Gastrocnemius medialis (tissue), 4 donors: ENCODE measurements at regions not wholly inside any gene's neighbourhood (a gene's known extent, or its start where the extent isn't known, plus 50 kb on each side); places are given as distances from the start of the nearest gene placed in this dataset.

Experiments used
- ATAC-seq, 2 donors: fragments of 150-250 bp; one replicate each; pipeline ENCODE4 v1.9.1; 2016
- DNase-seq, 2 donors: peaks; one replicate each; pipeline ENCODE4 v3.0.0-alpha.2; 2019
- H3K27ac ChIP-seq, 4 donors: fragments of 200-600 bp; sonication (generic); 1 replicate in 1 of 4; 2 replicates in 3 of 4; pipeline ENCODE4 v1.5.1; 2016 to 2018; ENCODE audit warnings: mild to moderate bottlenecking in 2 of 4, moderate library complexity in 1 of 4
- H3K27me3 ChIP-seq, 3 donors: fragments of 200-600 bp; sonication (generic) in 2 of 3; 1 replicate in 1 of 3; 2 replicates in 2 of 3; pipeline versions ENCODE4 v1.5.1 to v1.6.0; 2016 to 2019; ENCODE audit warnings: mild to moderate bottlenecking in 1 of 3, moderate library complexity in 1 of 3
- H3K36me3 ChIP-seq, 2 donors: fragments of 200-600 bp; sonication (generic) in 1 of 2; one replicate each; pipeline ENCODE4 v1.5.1; 2017 to 2018
- H3K4me1 ChIP-seq, 2 donors: fragments of 200-600 bp; sonication (generic) in 1 of 2; one replicate each; pipeline ENCODE4 v1.5.1; 2016 to 2017; ENCODE audit warnings: mild to moderate bottlenecking in 2 of 2
- H3K4me3 ChIP-seq, 4 donors: fragments of 200-600 bp; sonication (generic) in 3 of 4; 1 replicate in 1 of 4; 2 replicates in 3 of 4; pipeline ENCODE4 v1.5.1; 2016 to 2019; ENCODE audit warnings: mild to moderate bottlenecking in 2 of 4
- H3K9me3 ChIP-seq, 3 donors: fragments of 200-600 bp; sonication (generic) in 2 of 3; 1 replicate in 1 of 3; 2 replicates in 2 of 3; pipeline ENCODE4 v1.5.1; 2016 to 2019
- POLR2A ChIP-seq, 2 donors: fragments of 450-650 bp; IDR thresholded peaks; one replicate each; pipeline ENCODE4 v1.6.1; 2017; ENCODE audit warnings: antibody characterized with exemption in 2 of 2, mild to moderate bottlenecking in 2 of 2, moderate library complexity in 2 of 2
- in situ Hi-C, 4 donors: fragments of 200-750 bp; cut with MboI; loops; one replicate each; pipeline versions ENCODE4 v1.15.0 to v1.8.0; 2017; ENCODE audit warnings: low sequenced_read_pairs in 4 of 4
- intact Hi-C: fragments of 100-400 bp; cut with DNase I; formaldehyde crosslinking; loops from one replicate; pipeline ENCODE4 v1.15.1; 2023; ENCODE audit warnings: low total_unique reads
- TF ChIP-seq, protein P1 (sequence below), 5 experiments: fragments of 450-650 bp in 3 of 5; fragments of 200-600 bp in 2 of 5; sonication (generic) in 2 of 5; IDR thresholded peaks in 4 of 5; conservative IDR thresholded peaks in 1 of 5; 1 replicate in 4 of 5; 2 replicates in 1 of 5; pipeline ENCODE4 v1.5.1; 2016 to 2019; ENCODE audit warnings: antibody characterized with exemption in 5 of 5, mild to moderate bottlenecking in 3 of 5, moderate library complexity in 3 of 5

DNA sequence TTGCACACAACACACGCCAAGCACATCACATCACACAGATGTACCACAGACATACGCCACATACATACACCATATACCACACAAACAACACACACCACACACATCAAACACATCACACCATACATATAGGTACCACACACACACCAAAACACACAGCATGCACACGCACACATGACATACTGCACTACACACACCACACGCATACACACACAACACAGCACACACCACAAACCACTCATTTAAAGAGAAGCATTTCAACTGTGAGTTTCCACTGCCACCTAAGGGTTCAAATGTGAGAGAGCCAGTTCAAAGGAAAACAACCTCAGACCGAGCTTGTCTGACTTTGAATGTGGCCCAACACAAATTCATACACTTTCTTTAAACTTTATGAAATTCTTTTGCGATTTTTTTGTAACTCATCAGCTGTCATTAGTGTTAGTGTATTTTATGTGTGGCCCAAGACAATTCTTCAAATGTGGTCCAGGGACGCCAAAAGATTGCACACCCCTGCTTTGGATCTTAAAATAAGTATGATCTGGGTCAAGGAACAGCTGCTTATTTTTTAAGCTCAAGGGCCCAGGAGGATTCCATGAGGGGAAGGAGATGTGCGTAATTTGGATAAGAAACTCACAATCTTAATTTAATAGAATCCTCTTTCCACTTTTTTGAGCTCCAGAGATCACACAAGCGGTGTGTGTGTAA, 494.6 kb downstream of the GADD45G start:
- intact Hi-C loops (loop anchor here (2.0 kb wide), 1 partner anchor 181 kb away; no protein-coding TSS in a partner anchor), in situ Hi-C loops (loop anchor here in 2 of 4 donors (25.0 kb wide), 2 partner anchors 112 to 312 kb away; no protein-coding TSS in a partner anchor)
- Histone ChIP-seq H3K4me1 (peaks cover 8 to 19% of the 10 kb centered on the region in 2 donors), H3K4me3 (no peak overlapping the region), H3K36me3 (no peaks in the 10 kb centered on the region), H3K9me3 (no peaks in the 10 kb centered on the region), H3K27ac (no peak overlapping the region), H3K27me3 (no peaks in the 10 kb centered on the region)
- TF ChIP-seq, protein P1, sequence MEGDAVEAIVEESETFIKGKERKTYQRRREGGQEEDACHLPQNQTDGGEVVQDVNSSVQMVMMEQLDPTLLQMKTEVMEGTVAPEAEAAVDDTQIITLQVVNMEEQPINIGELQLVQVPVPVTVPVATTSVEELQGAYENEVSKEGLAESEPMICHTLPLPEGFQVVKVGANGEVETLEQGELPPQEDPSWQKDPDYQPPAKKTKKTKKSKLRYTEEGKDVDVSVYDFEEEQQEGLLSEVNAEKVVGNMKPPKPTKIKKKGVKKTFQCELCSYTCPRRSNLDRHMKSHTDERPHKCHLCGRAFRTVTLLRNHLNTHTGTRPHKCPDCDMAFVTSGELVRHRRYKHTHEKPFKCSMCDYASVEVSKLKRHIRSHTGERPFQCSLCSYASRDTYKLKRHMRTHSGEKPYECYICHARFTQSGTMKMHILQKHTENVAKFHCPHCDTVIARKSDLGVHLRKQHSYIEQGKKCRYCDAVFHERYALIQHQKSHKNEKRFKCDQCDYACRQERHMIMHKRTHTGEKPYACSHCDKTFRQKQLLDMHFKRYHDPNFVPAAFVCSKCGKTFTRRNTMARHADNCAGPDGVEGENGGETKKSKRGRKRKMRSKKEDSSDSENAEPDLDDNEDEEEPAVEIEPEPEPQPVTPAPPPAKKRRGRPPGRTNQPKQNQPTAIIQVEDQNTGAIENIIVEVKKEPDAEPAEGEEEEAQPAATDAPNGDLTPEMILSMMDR (IDR thresholded peaks at IDR 0.05 in 4 of 5, conservative IDR thresholded peaks at IDR 0.05 in 1 of 5): peak; percentile 10 to 56 (median 41)
- TF ChIP-seq POLR2A (IDR thresholded peaks at IDR 0.05): no peak
- ATAC-seq: peak; percentile 31 to 67
- DNase-seq: no peak

DNA sequence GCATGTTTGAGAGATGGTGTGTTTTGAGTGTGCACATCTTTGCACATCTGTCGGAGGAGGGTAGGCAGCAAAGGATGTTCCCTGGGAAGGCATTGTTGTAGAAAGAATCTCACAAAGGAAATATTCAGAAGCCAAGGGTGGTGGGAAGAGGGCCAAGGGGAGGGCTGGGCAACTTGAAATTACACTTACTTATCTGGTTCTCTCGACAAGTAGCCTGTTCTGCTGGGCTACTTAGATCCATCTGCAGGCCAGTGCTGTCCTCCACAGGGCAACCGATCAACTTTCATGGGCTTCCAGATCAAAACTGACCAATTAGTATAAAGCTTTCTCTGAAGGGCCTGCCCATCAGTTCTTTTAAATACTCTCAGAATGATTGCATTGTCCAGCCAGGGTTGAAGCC, 495.2 kb downstream of the GADD45G start:
- H3K4me3 ChIP-seq: no peak overlapping the region
- no peaks in the 10 kb centered on the region for H3K27me3 ChIP-seq
- in situ Hi-C loops (loop anchor here (5.0 to 25.0 kb wide), 4 partner anchors 188 to 788 kb away; partner anchors contain the start of genes CKS2 (in 1 of the 4) and SECISBP2 (in 1 of the 4)), intact Hi-C loops (loop anchor here (5.0 to 10.0 kb wide), 5 partner anchors 123 to 1325 kb away; partner anchors contain the start of genes CKS2, NFIL3, SECISBP2 and SEMA4D)
- no peak overlapping the region for H3K27ac ChIP-seq
- TF ChIP-seq, protein P1 (IDR thresholded peaks at IDR 0.05 in 4 of 5, conservative IDR thresholded peaks at IDR 0.05 in 1 of 5): no peak
- TF ChIP-seq POLR2A (IDR thresholded peaks at IDR 0.05): no peak
- peaks cover 9 to 20% of the 10 kb centered on the region in 2 donors for H3K4me1 ChIP-seq
- no peaks in the 10 kb centered on the region for H3K9me3 ChIP-seq
- H3K36me3 ChIP-seq: no peaks in the 10 kb centered on the region
- ATAC-seq (no peak), DNase-seq (no peak)

DNA sequence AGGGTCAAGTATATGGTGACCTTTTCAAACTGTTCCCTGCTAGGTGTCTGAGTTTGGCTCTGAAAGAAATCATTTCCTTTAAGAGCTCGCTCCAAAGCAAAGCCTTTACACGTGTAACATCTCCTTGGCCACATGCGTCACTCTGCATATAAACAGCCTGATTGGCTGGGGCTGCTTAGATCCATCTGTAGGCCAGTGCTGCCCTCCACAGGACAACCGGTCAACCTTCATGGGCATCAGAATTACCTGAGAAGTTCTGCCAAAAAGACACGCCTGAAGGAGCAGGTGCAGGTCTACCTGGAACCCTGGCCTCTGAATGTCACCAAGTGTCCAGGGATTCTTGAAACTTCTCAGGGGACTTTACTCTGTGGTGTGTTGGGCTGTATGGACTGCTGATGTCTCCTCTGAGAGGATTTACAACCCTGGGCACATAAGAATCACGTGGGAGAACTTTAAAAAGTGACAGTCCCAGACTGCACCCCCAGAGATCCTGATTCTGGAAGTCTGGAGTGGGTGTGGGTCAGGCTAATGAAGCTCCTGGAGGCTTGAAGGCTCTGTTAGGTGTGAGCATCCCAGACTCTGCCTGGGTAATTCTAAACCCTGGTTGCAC, 497.6 kb downstream of the GADD45G start:
- in situ Hi-C loops: loop anchor here (5.0 to 25.0 kb wide), 4 partner anchors 190 to 790 kb away; partner anchors contain the start of genes CKS2 (in 1 of the 4) and SECISBP2 (in 1 of the 4)

DNA sequence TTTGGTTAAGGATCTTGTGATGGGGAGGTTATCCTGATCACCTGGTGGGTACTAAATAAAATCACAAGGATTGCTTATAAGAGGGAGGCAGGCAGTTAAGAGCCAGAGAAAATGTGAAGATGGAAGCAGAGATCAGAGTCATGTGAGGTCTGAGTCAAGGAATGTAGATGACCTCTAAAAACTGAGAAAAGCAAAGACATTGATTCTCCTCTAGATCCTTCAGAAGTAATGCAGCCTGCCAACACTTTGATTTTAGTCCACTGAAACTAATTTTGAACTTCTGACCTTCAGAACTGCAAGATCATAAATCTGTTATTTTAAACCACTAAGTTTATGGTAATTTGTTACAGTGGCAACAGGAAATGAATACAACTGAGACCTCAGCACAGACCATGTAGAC, 499.0 kb downstream of the GADD45G start:
- ATAC-seq: no peak
- H3K36me3 ChIP-seq: no peaks in the 10 kb centered on the region
- intact Hi-C loops: loop anchor here (2.0 to 10.0 kb wide), 6 partner anchors 126 to 1321 kb away; partner anchors contain the start of genes CKS2, NFIL3, SECISBP2 and SEMA4D
- no peak for TF ChIP-seq POLR2A (IDR thresholded peaks at IDR 0.05)
- TF ChIP-seq, protein P1 (IDR thresholded peaks at IDR 0.05 in 4 of 5, conservative IDR thresholded peaks at IDR 0.05 in 1 of 5): no peak
- in situ Hi-C loops: loop anchor here (5.0 to 25.0 kb wide), 4 partner anchors 191 to 791 kb away; partner anchors contain the start of genes CKS2 (in 1 of the 4) and SECISBP2 (in 1 of the 4)
- H3K4me3 ChIP-seq: no peak overlapping the region
- DNase-seq: no peak
- no peaks in the 10 kb centered on the region for H3K27me3 ChIP-seq
- no peak overlapping the region for H3K27ac ChIP-seq
- peaks cover 44 to 45% of the 10 kb centered on the region in 2 donors for H3K4me1 ChIP-seq
- no peaks in the 10 kb centered on the region for H3K9me3 ChIP-seq

More for the DNA sequence above, 497.6 kb downstream of the GADD45G start:
- Histone ChIP-seq H3K4me3 (no peak overlapping the region), H3K9me3 (no peaks in the 10 kb centered on the region), H3K27me3 (no peaks in the 10 kb centered on the region), H3K36me3 (no peaks in the 10 kb centered on the region), H3K4me1 (peaks cover 30 to 32% of the 10 kb centered on the region in 2 donors), H3K27ac (no peak overlapping the region)
- peak; percentile 81 to 83 for DNase-seq
- intact Hi-C loops: loop anchor here (1.0 to 10.0 kb wide), 8 partner anchors 125 to 1322 kb away; partner anchors contain the start of genes CKS2, NFIL3, SECISBP2 and SEMA4D
- TF ChIP-seq POLR2A (IDR thresholded peaks at IDR 0.05): no peak
- TF ChIP-seq, protein P1 (IDR thresholded peaks at IDR 0.05 in 4 of 5, conservative IDR thresholded peaks at IDR 0.05 in 1 of 5): peak; percentile 79 to 89 (median 80)
- ATAC-seq: peak; percentile 59 to 80
